Bronchial epithelial cell (primary cell): ENCODE measurements at regions not wholly inside any gene's neighbourhood (a gene's known extent, or its start where the extent isn't known, plus 50 kb on each side); places are given as distances from the start of the nearest gene placed in this dataset.

Experiments
- DNase-seq: peaks from one replicate; pipeline ENCODE4 v3.0.0-alpha.2; 2010; ENCODE audit warnings: low read depth
- FAIRE-seq: peaks from 2 replicates; lab custom pipeline; 2011; peaks lifted over from hg19 to GRCh38; lab: Jason Lieb, UNC
- H3K27me3 ChIP-seq: 2 replicates; pipeline ENCODE4 v1.5.1; 2011; ENCODE audit warnings: low read length; ENCODE audit not compliant: control insufficient read depth, insufficient read depth
- H3K36me3 ChIP-seq: 2 replicates; pipeline ENCODE4 v1.5.1; 2011; ENCODE audit warnings: low read length; ENCODE audit not compliant: control insufficient read depth, insufficient read depth
- H3K4me3 ChIP-seq: 2 replicates; pipeline ENCODE4 v1.5.1; 2011; ENCODE audit warnings: mild to moderate bottlenecking, low read depth, low read length, control low read depth
- CTCF ChIP-seq: IDR thresholded peaks from 2 replicates; pipeline ENCODE4 v1.5.1; 2011; ENCODE audit warnings: mild to moderate bottlenecking, moderate library complexity, low read length, control low read depth, inconsistent platforms; ENCODE audit not compliant: insufficient read depth, severe bottlenecking

- no peaks in the 10 kb centered on the region for H3K27me3 ChIP-seq
- H3K4me3 ChIP-seq, result no peak overlapping the region
- FAIRE-seq (no peak), DNase-seq (no peak)
- H3K36me3 ChIP-seq, result no peaks in the 10 kb centered on the region
- no peak for TF ChIP-seq CTCF
Measured at GRCh38 chr12:115201966-115202365, 518.0 kb upstream of the TBX3 start.

- DNase-seq (peak; percentile 7), FAIRE-seq (no peak)
- Histone ChIP-seq H3K27me3 (no peaks in the 10 kb centered on the region), H3K36me3 (no peaks in the 10 kb centered on the region), H3K4me3 (no peak overlapping the region)
- no peak for TF ChIP-seq CTCF
Measured at GRCh38 chr12:115199831-115200230, 515.9 kb upstream of the TBX3 start.

- no peaks in the 10 kb centered on the region for H3K27me3 ChIP-seq
- TF ChIP-seq CTCF, result no peak
- FAIRE-seq, result no peak
- H3K4me3 ChIP-seq, result no peak overlapping the region
- no peaks in the 10 kb centered on the region for H3K36me3 ChIP-seq
- DNase-seq, result no peak
Measured at GRCh38 chr12:115194857-115195256, 510.9 kb upstream of the TBX3 start.

- Histone ChIP-seq H3K36me3 (no peaks in the 10 kb centered on the region), H3K4me3 (no peak overlapping the region), H3K27me3 (no peaks in the 10 kb centered on the region)
- peak; percentile 76 for FAIRE-seq
- DNase-seq, result no peak
- TF ChIP-seq CTCF, result no peak
Measured at GRCh38 chr12:115194448-115194847, 510.5 kb upstream of the TBX3 start.

GRCh38 chr12:115191342-115191741 lies 507.4 kb upstream of the TBX3 start:
- H3K27me3 ChIP-seq, result no peaks in the 10 kb centered on the region
- H3K4me3 ChIP-seq, result no peak overlapping the region
- FAIRE-seq (no peak), DNase-seq (no peak)
- H3K36me3 ChIP-seq, result no peaks in the 10 kb centered on the region
- no peak for TF ChIP-seq CTCF

GRCh38 chr12:115190010-115190770 lies 506.2 kb upstream of the TBX3 start:
- no peaks in the 10 kb centered on the region for H3K36me3 ChIP-seq
- H3K27me3 ChIP-seq, result no peaks in the 10 kb centered on the region
- DNase-seq, result no peak
- H3K4me3 ChIP-seq, result no peak overlapping the region
- no peak for TF ChIP-seq CTCF
- FAIRE-seq, result no peak
